ENCODE measurements at regions not wholly inside any gene's neighbourhood (a gene's known extent, or its start where the extent isn't known, plus 50 kb on each side); places are given as distances from the start of the nearest gene placed in this dataset.

GRCh38 chr12:67455236-67455635 is 186.1 kb downstream of the CAND1 start:
- no peak overlapping the region for H3K56ac ChIP-seq (ENCODE audit: insufficient read length, low read depth, low read length)
- no peak overlapping the region for H4K8ac ChIP-seq (replicated peaks; ENCODE audit: insufficient read length, low read depth, low read length)
- H3K9me3 ChIP-seq (ENCODE audit: control insufficient read depth, low read depth, low read length): no peaks in the 10 kb centered on the region
- Mint-ChIP-seq H3K27ac (no peak overlapping the region), H3K27me3 (ENCODE audit: low read depth) (no peaks in the 10 kb centered on the region), H3K4me3 (no peak overlapping the region), H3K4me1 (peaks cover 0 to 17% of the 10 kb centered on the region in 2 experiments; a peak in 2 of 4 replicates), H3K36me3 (ENCODE audit: insufficient read depth in 1 of 3, low read depth in 3 of 3) (no peaks in the 10 kb centered on the region), H3K9me3 (no peaks in the 10 kb centered on the region)
- no CpG with 5 or more reads among the region's 6 CpGs for WGBS (ENCODE audit: extremely low coverage, insufficient read length, low lambda C conversion rate)
- no peak overlapping the region for H3K27ac ChIP-seq (ENCODE audit: insufficient read length, low read depth, low read length)
- DNase-seq: no peak
- H4K91ac ChIP-seq (ENCODE audit: insufficient read length, low read depth, low read length): no peak overlapping the region
- H3K4me2 ChIP-seq (ENCODE audit: insufficient read depth, insufficient read length, low read length): no peak overlapping the region
- H3K4me1 ChIP-seq (ENCODE audit: insufficient read depth, low read length): no peaks in the 10 kb centered on the region
- no peak overlapping the region for H4K5ac ChIP-seq (ENCODE audit: insufficient read length, low read depth, low read length)
- no peak overlapping the region for H2AK5ac ChIP-seq (ENCODE audit: insufficient read length, low read length)
- no peak overlapping the region for H3K4ac ChIP-seq (ENCODE audit: low read depth, low read length)
- no peak overlapping the region for H3K9ac ChIP-seq (ENCODE audit: extremely low read depth, insufficient read length, low read length)
- H3K79me1 ChIP-seq (ENCODE audit: insufficient read depth, low read depth, low read length, poor library complexity, severe bottlenecking): no peaks in the 10 kb centered on the region
- no peaks in the 10 kb centered on the region for H4K20me1 ChIP-seq (ENCODE audit: control insufficient read depth, insufficient read depth, insufficient read length)
- H2BK12ac ChIP-seq (ENCODE audit: insufficient read length, low read depth, low read length): no peak overlapping the region
- no peak overlapping the region for H2BK120ac ChIP-seq (ENCODE audit: low read depth, low read length, poor library complexity, severe bottlenecking)
- no peak overlapping the region for H2BK5ac ChIP-seq (ENCODE audit: insufficient read length, low read length)
- H3K14ac ChIP-seq (ENCODE audit: insufficient read depth, low read length): no peak overlapping the region
- no peak overlapping the region for H2BK15ac ChIP-seq (ENCODE audit: low read depth, low read length)
- no peaks in the 10 kb centered on the region for H3K79me2 ChIP-seq (ENCODE audit: insufficient read depth, low read length)
- no peaks in the 10 kb centered on the region for H3K23me2 ChIP-seq (ENCODE audit: insufficient read length, low read depth, low read length, poor library complexity, severe bottlenecking)
- no peak overlapping the region for H3T11ph ChIP-seq (ENCODE audit: low read length)
- H3K18ac ChIP-seq (ENCODE audit: insufficient read length, low read depth, low read length): no peak overlapping the region
- H3K27me3 ChIP-seq (ENCODE audit: insufficient read depth, low read length): no peaks in the 10 kb centered on the region; the same call in 1 of the 2 replicates
- no peak for TF ChIP-seq CTCF (conservative IDR thresholded peaks at IDR 0.05)
- H2BK20ac ChIP-seq (ENCODE audit: low read depth, low read length, poor library complexity, severe bottlenecking): no peak overlapping the region
- H2AFZ ChIP-seq (ENCODE audit: low read length): no peak overlapping the region
- H3K23ac ChIP-seq (ENCODE audit: insufficient read length, low read depth, low read length): no peak overlapping the region
